NCI-H69 (cell line): ENCODE measurements at regions not wholly inside any gene's neighbourhood (a gene's known extent, or its start where the extent isn't known, plus 50 kb on each side); places are given as distances from the start of the nearest gene placed in this dataset.

Experiments
- DNase-seq: peaks from one replicate; lab custom pipeline; 2025; lab: John Stamatoyannopoulos, UW

GRCh38 chr11:106331176-106331575 lies 253.7 kb downstream of the AASDHPPT start:
- DNase-seq = no peak

GRCh38 chr11:106333678-106334077 lies 256.2 kb downstream of the AASDHPPT start:
- no peak for DNase-seq

- no peak for DNase-seq
Measured at GRCh38 chr11:106344394-106344793, 266.9 kb downstream of the AASDHPPT start.

GRCh38 chr11:106344966-106345365 lies 267.5 kb downstream of the AASDHPPT start:
- DNase-seq = no peak

- no peak for DNase-seq
Measured at GRCh38 chr11:106353031-106353430, 275.6 kb downstream of the AASDHPPT start.

DNA sequence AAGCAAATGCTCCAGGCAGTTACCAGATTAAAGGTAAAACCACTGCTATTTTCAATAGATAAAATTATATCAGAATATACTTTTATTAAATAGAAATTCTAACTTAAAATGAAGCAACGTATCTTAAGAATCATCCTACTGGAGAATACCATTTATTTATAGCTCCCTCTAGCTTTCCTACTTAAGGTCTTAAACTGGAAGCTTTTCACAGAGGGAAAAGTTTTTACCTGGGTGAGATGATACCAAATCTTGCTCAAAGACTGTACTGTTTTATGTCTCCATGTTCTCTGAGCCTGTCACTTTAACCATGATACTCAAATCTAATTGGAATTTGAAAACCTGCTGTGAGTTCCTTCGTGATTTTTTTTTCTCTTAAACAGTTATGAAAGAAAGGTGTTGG lies 291.8 kb downstream of the AASDHPPT start:
- no peak for DNase-seq

DNA sequence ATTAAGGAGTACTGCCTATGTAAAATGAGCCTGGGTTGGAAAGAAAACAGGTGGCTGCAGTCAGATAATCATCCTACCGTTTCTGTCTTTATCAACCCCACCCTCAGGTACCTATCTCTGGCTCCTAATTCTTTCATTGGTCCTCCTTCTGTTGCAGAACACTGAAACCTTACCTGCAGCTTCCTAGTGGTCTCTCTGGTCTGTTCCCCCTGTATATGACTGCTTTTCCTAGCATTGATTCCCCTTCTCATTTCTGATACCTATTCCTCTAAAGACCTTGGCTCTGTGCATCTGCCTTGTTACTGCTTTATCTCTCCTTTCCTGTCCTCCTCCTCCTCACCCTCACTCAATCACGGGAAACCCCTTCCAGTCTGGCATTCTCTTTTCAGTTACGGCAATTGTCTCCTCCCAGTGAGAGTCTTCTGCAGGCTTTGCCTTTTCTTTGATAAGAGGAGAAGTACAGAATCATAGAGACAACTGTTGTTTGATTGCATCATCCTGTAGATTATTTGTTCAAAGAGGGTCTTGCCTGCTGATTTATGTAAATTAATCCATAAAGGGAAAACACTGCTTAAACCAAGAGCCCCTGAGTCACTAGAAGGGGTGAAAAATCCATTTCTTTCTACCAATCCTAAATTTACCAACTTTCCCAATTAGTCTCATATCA lies 301.2 kb downstream of the AASDHPPT start:
- DNase-seq = no peak

- DNase-seq = no peak
Measured at GRCh38 chr11:106379265-106379664, 301.8 kb downstream of the AASDHPPT start.

GRCh38 chr11:106379712-106380111 lies 302.2 kb downstream of the AASDHPPT start:
- DNase-seq = no peak

GRCh38 chr11:106381895-106382294 lies 304.4 kb downstream of the AASDHPPT start:
- no peak for DNase-seq

DNA sequence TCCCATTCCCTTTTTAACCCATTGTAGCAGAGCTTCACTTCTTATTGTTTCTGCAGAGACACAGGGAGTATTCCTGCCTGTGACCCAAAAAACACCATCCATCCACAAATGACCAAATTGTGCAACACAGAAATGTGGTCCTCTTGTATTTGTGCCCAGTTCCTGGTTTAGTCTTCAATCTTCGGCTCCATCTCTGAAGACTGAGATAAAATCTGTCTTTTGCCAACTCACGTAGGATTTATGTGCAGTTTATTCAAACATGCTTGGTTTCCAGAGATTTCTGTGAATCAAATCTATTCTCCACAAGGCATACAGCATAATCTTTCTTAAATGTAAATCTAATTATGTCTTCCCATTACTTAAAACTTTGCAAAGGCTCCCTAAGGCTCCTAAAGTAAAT lies 307.0 kb downstream of the AASDHPPT start:
- DNase-seq = no peak

DNA sequence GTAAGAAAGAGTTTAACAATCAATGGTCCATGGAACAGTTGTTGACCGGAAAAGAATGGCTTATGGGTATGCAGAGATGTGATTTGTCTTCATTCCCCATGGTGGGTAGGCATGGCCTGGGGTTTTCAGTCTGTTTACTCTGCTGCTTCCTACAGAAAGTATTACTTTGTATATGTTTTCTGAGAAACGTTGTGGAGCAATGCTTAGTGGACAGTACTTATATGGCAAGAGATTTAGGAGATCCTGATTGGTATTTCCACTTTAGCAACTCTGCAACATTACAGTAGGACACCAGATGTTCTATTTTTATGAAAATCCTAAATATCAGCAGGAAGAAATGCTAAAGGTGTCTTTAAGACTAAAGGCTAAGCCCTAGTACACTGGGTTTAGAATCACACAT lies 309.1 kb downstream of the AASDHPPT start:
- no peak for DNase-seq

- no peak for DNase-seq
Measured at GRCh38 chr11:106389101-106389500, 311.6 kb downstream of the AASDHPPT start.

DNA sequence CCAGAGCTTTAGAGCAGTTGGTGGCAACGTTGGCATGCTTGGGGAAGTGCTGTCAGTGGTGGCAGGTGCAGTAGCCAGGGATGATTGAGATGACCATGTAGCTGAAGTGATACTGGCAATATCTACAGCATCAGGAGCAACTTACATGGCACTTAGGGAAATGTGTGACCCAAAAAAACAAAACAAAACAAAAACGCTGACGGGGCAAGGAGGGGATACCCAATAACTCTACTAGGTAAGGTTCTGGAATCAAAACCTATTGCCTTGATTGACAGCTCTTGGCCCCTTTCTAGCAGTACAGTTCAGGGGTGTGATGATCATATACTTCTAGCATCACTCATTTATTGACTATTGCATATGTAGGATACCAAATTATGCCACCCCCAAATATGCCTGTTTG lies 312.6 kb downstream of the AASDHPPT start:
- no peak for DNase-seq

DNA sequence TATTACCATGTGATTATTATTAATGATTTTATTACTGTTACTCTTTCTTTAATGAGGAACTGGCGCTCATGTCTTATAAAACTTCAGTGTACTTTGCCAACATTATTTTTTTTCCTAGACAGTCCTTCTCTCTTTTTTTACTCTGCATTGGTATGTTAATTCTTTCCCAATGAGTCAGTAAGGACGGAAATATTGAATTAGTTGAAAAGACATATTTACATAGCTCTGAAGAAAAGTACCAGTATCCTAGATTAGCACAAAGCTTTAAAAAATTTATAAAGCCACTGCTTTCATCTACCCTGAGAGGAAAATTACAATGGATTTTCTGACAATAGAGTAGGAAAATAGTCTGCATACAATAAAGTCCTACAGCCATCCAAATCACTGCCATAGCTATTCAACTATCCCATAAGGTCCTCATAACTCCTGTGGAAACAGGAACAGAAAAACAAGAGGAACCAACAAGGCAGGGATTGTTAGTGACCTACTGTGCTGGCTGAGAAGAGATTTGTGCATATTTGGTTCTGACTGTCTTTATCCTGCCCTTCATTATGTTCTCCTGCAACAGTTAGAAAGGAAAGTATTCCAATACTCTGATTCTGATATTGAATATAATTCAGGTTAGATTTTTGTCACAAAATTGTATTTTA lies 314.4 kb downstream of the AASDHPPT start:
- DNase-seq = no peak

DNA sequence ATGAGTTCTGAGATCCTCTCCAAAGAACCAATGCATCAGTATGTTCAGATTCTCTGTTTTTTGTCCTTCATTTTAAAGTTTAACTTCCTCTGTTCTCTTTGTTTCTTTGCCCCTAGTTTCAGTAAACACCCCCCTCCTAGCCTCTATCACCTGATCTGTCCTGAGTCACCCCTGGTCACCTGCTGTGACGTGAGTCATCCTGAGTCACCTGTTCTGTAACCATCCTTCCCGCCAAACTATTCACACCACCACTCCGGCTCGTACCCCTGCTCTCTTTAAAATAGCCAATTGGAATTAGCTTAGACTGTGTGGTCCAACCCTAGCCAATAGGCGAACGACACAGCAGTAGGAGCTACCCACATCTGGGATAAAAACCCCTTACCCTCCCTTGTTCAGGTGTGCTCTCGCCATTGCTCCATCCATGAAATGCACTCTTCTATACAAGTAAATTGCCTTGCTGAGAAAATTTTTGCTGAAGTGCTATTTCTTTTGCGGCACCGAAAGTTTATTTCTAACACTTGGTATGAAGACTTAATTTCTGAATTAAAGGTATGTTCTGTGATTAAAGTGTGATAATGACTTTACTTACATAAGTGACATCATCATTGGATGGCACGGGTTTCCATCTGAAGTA lies 318.4 kb downstream of the AASDHPPT start:
- no peak for DNase-seq

DNA sequence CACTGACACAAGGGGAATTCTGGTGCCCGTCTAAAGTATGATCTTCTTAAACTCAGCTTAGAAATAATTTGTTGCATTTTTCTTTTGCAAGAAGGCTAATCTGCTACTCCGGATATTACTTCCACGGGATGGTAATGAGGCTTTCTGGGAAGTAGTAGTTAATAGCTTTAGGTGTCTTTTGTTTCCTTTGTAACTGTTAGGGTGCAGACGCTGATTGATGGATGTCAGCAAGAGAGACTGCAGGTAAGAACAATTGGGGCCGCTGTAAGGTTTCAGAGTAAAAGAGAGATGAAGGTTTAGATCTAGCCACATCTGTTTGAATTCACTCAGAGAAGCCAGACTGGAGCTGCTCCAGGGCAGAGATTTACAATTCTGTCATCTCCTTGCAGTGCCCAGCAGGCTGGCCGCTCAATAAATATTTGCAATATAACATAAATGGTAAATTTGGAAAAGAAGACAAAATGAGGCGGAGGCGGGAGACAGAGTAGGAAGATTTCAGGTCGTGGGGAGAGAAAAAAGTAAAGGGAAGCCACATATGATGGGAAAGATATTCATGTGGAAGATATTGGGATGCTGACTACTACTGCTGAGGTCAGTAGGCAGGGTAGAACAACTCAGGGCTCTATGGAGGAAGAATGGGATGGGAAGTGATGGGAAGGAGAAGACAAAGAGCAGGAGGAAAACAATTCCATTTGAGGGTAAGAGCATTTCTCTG lies 320.5 kb downstream of the AASDHPPT start:
- no peak for DNase-seq

DNA sequence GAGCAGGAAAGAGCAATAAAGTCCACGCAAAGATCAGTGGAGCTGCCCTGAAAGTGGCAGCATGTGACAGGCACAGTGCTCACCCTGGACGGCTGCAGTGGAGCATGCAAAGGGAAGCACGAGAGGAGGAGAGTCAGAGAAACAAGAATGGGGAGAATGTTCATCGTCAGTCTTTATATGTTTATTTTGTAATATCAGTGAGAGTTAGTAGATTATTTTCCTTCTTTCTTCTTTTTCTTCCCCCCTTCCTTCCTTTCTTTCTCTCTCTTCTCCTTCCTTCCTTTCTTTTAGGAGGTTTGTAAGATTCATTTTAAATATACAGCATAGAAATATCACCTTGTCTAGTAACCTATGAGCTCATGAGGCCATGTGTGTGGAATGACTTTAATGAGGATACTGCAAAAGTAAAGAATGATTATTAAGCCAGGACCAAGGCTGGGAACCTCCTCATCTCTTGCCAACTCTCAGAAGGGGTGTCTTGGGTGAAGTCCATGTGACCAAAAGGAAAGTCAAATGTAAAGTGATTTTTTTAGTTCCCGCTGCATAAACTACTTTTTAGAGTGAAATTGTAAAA lies 321.1 kb downstream of the AASDHPPT start:
- DNase-seq = no peak

GRCh38 chr11:106399076-106399511 lies 321.6 kb downstream of the AASDHPPT start:
- no peak for DNase-seq

GRCh38 chr11:106399624-106400023 lies 322.2 kb downstream of the AASDHPPT start:
- DNase-seq = no peak

DNA sequence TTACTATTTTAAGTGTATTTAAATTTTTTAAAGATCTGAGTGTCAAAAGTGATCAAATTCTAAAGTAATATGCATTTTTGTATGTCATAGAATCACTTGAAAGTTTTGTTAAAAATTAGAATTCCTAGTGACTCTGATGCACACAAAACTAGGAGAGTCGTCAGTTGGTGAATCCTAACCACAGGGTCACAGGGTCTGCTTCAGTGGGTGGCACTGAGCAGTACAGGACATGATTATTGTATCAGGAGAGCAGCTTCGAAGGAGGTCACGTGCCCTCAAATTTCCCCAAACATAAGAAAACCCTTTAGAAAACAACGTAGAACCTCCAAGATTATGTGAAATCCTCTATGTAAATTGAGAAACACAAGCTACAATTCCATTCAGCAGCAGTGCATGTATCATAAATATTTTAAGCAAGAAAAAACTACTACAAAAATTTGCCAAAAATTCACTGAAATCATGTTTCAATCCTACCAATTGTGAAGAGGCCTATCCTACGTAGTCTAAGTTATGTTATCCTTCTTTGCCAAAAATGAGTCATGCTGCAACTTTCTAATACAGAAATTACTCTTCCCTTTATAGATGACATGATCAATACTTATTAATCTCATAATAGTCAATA lies 323.6 kb downstream of the AASDHPPT start:
- DNase-seq = no peak

- no peak for DNase-seq
Measured at GRCh38 chr11:106403751-106404150, 326.3 kb downstream of the AASDHPPT start.
